ENCODE measurements at regions not wholly inside any gene's neighbourhood (a gene's known extent, or its start where the extent isn't known, plus 50 kb on each side); places are given as distances from the start of the nearest gene placed in this dataset.

DNA sequence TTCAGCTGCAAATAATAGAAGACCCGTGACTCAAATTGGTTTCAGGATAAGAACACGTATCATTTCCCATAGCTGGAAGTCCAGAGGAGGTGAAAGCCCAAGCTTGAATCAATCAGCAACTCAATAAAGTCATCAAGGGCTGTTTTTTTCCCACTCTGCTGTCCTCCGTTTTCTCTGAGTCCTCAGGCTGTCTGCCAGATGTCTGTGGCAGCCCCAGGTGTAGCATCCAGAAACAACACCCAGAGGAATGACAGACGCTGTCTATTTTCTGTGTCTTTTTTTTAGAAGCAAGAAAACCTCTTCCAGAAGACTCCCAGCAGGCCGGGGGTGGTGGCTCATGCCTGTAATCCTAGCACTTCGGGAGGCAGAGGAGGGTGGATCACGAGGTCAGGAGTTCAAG lies 204.4 kb downstream of the FAM43A start:
- TF ChIP-seq TCF12 (IDR thresholded peaks at IDR 0.05; ENCODE audit: low read depth) (no peak), FOXM1 (IDR thresholded peaks at IDR 0.05; ENCODE audit: borderline replicate concordance, low read depth) (no peak), CREB1 (IDR thresholded peaks at IDR 0.05; ENCODE audit: low read depth) (no peak), ZBTB7A (IDR thresholded peaks at IDR 0.05; ENCODE audit: low read depth) (no peak), TEAD4 (IDR thresholded peaks at IDR 0.05) (no peak), RAD21 (IDR thresholded peaks at IDR 0.05; ENCODE audit: low read depth) (no peak), NFIC (IDR thresholded peaks at IDR 0.05) (no peak), EGR1 (IDR thresholded peaks at IDR 0.05) (no peak), TAF1 (IDR thresholded peaks at IDR 0.05; ENCODE audit: low read depth) (no peak), YY1 (IDR thresholded peaks at IDR 0.05; ENCODE audit: low read depth) (no peak), EP300 (IDR thresholded peaks at IDR 0.05; ENCODE audit: borderline replicate concordance) (no peak)
- TF ChIP-seq, protein P1, sequence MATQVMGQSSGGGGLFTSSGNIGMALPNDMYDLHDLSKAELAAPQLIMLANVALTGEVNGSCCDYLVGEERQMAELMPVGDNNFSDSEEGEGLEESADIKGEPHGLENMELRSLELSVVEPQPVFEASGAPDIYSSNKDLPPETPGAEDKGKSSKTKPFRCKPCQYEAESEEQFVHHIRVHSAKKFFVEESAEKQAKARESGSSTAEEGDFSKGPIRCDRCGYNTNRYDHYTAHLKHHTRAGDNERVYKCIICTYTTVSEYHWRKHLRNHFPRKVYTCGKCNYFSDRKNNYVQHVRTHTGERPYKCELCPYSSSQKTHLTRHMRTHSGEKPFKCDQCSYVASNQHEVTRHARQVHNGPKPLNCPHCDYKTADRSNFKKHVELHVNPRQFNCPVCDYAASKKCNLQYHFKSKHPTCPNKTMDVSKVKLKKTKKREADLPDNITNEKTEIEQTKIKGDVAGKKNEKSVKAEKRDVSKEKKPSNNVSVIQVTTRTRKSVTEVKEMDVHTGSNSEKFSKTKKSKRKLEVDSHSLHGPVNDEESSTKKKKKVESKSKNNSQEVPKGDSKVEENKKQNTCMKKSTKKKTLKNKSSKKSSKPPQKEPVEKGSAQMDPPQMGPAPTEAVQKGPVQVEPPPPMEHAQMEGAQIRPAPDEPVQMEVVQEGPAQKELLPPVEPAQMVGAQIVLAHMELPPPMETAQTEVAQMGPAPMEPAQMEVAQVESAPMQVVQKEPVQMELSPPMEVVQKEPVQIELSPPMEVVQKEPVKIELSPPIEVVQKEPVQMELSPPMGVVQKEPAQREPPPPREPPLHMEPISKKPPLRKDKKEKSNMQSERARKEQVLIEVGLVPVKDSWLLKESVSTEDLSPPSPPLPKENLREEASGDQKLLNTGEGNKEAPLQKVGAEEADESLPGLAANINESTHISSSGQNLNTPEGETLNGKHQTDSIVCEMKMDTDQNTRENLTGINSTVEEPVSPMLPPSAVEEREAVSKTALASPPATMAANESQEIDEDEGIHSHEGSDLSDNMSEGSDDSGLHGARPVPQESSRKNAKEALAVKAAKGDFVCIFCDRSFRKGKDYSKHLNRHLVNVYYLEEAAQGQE (IDR thresholded peaks at IDR 0.05; ENCODE audit: low read depth) = no peak
- TF ChIP-seq, protein P2, sequence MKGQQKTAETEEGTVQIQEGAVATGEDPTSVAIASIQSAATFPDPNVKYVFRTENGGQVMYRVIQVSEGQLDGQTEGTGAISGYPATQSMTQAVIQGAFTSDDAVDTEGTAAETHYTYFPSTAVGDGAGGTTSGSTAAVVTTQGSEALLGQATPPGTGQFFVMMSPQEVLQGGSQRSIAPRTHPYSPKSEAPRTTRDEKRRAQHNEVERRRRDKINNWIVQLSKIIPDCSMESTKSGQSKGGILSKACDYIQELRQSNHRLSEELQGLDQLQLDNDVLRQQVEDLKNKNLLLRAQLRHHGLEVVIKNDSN (IDR thresholded peaks at IDR 0.05) = no peak

DNA sequence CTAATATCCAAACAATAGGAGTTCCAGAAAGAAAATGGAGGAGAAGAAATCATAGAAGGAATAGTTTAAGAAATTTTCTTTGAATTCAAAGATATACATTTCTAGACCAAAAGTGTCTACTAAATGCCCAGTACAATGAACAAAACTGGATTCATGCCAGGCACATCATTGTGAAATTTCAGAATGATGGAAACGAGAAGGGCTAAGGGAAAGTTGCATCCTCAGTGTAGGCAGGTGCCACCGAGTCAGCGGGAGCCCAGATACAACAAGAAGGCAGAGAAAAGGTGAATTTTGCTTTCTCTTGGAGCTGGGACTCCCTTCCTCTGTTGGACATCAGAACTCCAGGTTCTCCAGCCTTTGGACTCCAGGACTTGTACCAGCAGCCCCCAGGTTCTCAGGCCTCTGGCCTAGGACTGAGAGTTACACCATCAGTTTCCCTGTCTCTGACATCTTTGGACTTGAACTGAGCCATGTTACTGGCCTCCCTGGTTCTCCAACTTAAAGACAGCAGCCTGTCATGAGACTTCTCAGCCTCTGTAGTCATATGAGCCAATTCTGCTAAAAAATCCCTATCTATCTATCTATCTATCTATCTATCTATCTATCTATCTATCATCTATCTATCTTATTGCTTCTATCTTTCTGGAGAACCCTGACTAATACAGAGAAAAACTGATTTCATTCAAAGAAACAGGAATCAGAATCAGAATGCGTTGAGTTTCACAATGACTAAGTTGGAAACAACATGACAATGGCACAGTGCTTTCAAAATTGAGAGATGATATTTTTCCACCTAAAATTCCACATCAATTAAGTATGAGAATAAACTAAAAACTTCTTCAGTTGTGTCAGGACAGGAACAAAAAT lies 207.7 kb downstream of the FAM43A start:
- TF ChIP-seq TEAD4 (IDR thresholded peaks at IDR 0.05) (no peak), EGR1 (IDR thresholded peaks at IDR 0.05) (no peak), CREB1 (IDR thresholded peaks at IDR 0.05; ENCODE audit: low read depth) (no peak), NFIC (IDR thresholded peaks at IDR 0.05) (no peak), CEBPB (IDR thresholded peaks at IDR 0.05) (no peak), EP300 (IDR thresholded peaks at IDR 0.05; ENCODE audit: borderline replicate concordance) (no peak), RAD21 (IDR thresholded peaks at IDR 0.05; ENCODE audit: low read depth) (no peak), TCF12 (IDR thresholded peaks at IDR 0.05; ENCODE audit: low read depth) (no peak), FOXM1 (IDR thresholded peaks at IDR 0.05; ENCODE audit: borderline replicate concordance, low read depth) (no peak)
- TF ChIP-seq, protein P2 (IDR thresholded peaks at IDR 0.05) = no peak
- TF ChIP-seq, protein P3, sequence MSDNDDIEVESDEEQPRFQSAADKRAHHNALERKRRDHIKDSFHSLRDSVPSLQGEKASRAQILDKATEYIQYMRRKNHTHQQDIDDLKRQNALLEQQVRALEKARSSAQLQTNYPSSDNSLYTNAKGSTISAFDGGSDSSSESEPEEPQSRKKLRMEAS (IDR thresholded peaks at IDR 0.05) = no peak

DNA sequence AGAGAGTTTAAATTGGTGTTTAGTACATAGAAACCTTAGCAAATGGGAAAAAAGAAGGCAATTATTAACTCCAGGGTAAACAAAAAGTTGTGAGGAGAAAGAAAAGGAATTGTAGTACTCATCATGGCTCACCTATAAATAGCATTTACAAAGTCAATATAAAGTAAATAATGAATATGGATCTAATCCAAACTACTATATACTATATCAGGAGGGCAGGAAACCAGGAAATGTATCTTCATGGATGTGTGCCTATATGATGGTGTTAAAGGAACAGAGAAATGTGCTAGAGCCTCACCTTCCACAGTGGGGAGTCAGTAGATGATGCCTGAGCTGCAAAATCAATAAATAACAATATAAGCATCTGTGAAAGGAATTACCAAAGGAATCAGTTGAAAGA lies 208.9 kb downstream of the FAM43A start:
- TF ChIP-seq CEBPB (IDR thresholded peaks at IDR 0.05) (no peak), TEAD4 (IDR thresholded peaks at IDR 0.05) (no peak), CREB1 (IDR thresholded peaks at IDR 0.05; ENCODE audit: low read depth) (no peak)

DNA sequence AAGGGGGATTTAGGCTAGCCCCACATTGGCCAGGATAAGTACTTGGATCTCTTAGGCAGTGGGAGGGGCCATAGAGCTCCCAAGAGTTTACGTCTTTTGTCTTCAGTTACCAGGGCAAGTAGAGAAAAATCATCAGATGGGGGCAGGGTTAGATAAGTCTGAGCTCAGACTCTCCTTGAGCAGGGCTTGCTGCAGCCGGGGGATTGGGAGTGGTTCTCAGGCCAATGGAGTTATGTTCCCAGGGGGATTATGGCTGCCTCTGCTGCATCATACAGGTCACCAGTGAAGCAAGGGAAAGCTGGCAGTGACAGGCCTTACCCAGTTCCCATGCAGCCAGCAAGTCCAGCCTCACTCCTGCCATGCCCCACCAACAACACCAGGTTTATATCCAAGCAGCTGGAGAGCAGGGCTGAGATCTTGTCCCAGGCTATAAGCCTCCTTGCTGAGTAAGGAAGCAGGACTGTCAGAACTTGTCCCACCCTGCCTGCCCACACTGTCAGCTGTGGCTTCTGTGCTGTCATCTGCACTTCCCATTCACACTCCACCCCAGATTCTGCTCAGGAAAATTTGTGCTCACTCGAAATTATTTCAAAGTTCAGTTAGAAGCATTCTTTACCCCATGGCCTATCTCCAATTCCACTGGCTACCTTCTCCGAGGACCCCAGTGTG lies 215.3 kb downstream of the FAM43A start:
- no peak for TF ChIP-seq EGR1 (IDR thresholded peaks at IDR 0.05)
- no peak for TF ChIP-seq CEBPB (IDR thresholded peaks at IDR 0.05)
- TF ChIP-seq, protein P1 (IDR thresholded peaks at IDR 0.05; ENCODE audit: low read depth) = no peak
- no peak for TF ChIP-seq NFIC (IDR thresholded peaks at IDR 0.05)

DNA sequence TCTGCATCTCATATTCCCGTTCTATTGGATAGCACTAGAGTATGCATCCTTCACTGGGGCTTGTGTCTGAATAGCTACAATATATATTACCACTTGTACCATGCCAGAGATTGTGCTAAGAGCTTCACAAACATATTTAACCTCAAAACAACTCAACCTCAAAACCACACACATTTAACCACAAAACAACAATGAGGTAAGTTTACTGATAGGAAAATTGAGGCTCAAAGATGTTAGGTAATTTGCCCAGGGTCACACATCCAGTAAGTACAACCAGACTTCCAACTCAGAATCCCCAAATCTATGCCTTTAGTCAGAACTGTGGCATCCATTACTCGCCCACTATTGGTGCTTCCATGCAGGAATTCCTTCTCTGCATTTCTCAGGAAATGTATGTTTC lies 220.0 kb downstream of the FAM43A start:
- no peak for TF ChIP-seq FOXM1 (IDR thresholded peaks at IDR 0.05; ENCODE audit: borderline replicate concordance, low read depth)
- no peak for TF ChIP-seq EP300 (IDR thresholded peaks at IDR 0.05; ENCODE audit: borderline replicate concordance)
- no peak for TF ChIP-seq YY1 (IDR thresholded peaks at IDR 0.05; ENCODE audit: low read depth)
- TF ChIP-seq CEBPB (IDR thresholded peaks at IDR 0.05) = no peak
- TF ChIP-seq, protein P3 (IDR thresholded peaks at IDR 0.05) = no peak
- TF ChIP-seq TCF12 (IDR thresholded peaks at IDR 0.05; ENCODE audit: low read depth) = no peak
- TF ChIP-seq NFIC (IDR thresholded peaks at IDR 0.05) = no peak
- TF ChIP-seq TEAD4 (IDR thresholded peaks at IDR 0.05) = no peak
- TF ChIP-seq ZBTB7A (IDR thresholded peaks at IDR 0.05; ENCODE audit: low read depth) = no peak
- no peak for TF ChIP-seq TAF1 (IDR thresholded peaks at IDR 0.05; ENCODE audit: low read depth)
- TF ChIP-seq, protein P1 (IDR thresholded peaks at IDR 0.05; ENCODE audit: low read depth) = no peak
- no peak for TF ChIP-seq EGR1 (IDR thresholded peaks at IDR 0.05)
- TF ChIP-seq, protein P2 (IDR thresholded peaks at IDR 0.05) = no peak
- TF ChIP-seq CREB1 (IDR thresholded peaks at IDR 0.05; ENCODE audit: low read depth) = no peak
- no peak for TF ChIP-seq RAD21 (IDR thresholded peaks at IDR 0.05; ENCODE audit: low read depth)
